ENCODE measurements at regions not wholly inside any gene's neighbourhood (a gene's known extent, or its start where the extent isn't known, plus 50 kb on each side); places are given as distances from the start of the nearest gene placed in this dataset.
"Not testable (repeated sequence)": the region's sequence is repeated elsewhere in the genome, so short reads cannot be mapped to it uniquely, and the experiment has no call there.

DNA sequence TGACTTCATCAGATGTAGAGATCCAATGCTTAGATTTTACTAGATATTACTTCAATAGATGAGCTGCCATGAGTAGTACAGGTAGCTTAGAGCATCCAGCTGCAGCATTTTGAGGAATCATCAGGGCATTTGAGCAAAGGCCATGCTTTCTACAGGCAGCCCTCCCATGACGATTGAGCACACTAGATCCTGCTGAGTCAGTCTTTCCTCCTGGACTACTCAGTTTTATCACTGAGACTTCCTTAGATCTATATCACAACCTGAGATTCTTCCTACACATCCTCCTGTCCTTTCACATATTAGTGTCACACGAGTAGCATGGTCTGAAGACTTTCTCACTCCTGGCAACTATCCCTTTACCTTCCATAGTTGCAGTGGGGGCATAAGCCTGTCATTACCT, 1401.8 kb downstream of the FSCB start:
- H3K36me3 Mint-ChIP-seq (ENCODE audit: unreplicated experiment), result no peaks in the 10 kb centered on the region
- H3K4me1 Mint-ChIP-seq (ENCODE audit: low read depth, unreplicated experiment), result no peaks in the 10 kb centered on the region
- H3K4me3 Mint-ChIP-seq (ENCODE audit: unreplicated experiment), result no peak overlapping the region
- no peak for DNase-seq
- no peaks in the 10 kb centered on the region for H3K27me3 Mint-ChIP-seq (ENCODE audit: unreplicated experiment)
- no peak overlapping the region for H3K27ac Mint-ChIP-seq (ENCODE audit: unreplicated experiment)
- TF ChIP-seq, protein P1, sequence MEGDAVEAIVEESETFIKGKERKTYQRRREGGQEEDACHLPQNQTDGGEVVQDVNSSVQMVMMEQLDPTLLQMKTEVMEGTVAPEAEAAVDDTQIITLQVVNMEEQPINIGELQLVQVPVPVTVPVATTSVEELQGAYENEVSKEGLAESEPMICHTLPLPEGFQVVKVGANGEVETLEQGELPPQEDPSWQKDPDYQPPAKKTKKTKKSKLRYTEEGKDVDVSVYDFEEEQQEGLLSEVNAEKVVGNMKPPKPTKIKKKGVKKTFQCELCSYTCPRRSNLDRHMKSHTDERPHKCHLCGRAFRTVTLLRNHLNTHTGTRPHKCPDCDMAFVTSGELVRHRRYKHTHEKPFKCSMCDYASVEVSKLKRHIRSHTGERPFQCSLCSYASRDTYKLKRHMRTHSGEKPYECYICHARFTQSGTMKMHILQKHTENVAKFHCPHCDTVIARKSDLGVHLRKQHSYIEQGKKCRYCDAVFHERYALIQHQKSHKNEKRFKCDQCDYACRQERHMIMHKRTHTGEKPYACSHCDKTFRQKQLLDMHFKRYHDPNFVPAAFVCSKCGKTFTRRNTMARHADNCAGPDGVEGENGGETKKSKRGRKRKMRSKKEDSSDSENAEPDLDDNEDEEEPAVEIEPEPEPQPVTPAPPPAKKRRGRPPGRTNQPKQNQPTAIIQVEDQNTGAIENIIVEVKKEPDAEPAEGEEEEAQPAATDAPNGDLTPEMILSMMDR (IDR thresholded peaks at IDR 0.05; ENCODE audit: partially characterized antibody, unreplicated experiment), result no peak
- H3K9me3 Mint-ChIP-seq (ENCODE audit: unreplicated experiment), result no peaks in the 10 kb centered on the region

DNA sequence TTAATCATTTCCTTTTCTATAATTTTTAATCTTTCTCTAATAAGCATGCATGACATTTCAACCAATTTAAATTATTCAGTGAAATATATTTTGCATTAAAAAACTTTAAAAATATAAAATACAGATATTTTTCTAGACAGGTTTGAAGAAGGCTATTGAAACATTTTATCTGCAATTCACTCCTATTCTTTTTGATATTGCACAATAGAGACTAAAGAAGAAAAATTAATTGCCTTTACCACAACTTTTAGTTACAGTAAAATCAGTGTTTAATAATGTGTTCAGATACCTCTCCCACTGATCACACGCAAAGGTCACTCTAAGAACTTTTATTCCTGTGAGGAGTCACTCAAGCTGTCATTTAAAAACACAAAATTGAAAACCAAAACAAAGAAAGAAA, 1416.7 kb downstream of the FSCB start:
- peaks cover 1% of the 10 kb centered on the region for H3K4me1 Mint-ChIP-seq (ENCODE audit: low read depth, unreplicated experiment)
- H3K4me3 Mint-ChIP-seq (ENCODE audit: unreplicated experiment), result no peak overlapping the region
- DNase-seq, result no peak
- H3K36me3 Mint-ChIP-seq (ENCODE audit: unreplicated experiment), result no peaks in the 10 kb centered on the region
- no peaks in the 10 kb centered on the region for H3K27me3 Mint-ChIP-seq (ENCODE audit: unreplicated experiment)
- TF ChIP-seq, protein P1 (IDR thresholded peaks at IDR 0.05; ENCODE audit: partially characterized antibody, unreplicated experiment), result no peak
- peaks cover 3% of the 10 kb centered on the region for H3K9me3 Mint-ChIP-seq (ENCODE audit: unreplicated experiment)
- no peak overlapping the region for H3K27ac Mint-ChIP-seq (ENCODE audit: unreplicated experiment)

DNA sequence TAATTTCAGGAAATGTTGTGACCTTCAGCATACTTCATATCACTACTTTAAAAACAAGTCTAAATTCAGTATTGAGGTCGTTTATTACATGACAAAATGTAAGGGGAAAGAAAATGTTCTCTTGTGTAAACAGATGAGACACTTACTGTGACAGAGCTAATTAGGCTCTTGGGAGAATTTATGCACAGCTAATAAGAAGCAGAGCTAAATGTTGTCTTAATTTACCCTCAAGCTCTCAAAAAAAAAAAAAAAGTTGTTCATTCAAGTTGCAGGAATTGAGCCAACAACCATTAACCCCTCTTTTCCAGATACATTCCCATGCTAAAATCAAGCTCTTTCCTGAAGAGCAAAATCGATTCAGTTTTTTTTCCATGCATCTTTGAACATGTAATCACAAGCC, 1419.4 kb downstream of the FSCB start:
- no peaks in the 10 kb centered on the region for H3K27me3 Mint-ChIP-seq (ENCODE audit: unreplicated experiment)
- no peaks in the 10 kb centered on the region for H3K36me3 Mint-ChIP-seq (ENCODE audit: unreplicated experiment)
- peaks cover 1% of the 10 kb centered on the region for H3K4me1 Mint-ChIP-seq (ENCODE audit: low read depth, unreplicated experiment)
- TF ChIP-seq, protein P1 (IDR thresholded peaks at IDR 0.05; ENCODE audit: partially characterized antibody, unreplicated experiment), result no peak
- peaks cover 3% of the 10 kb centered on the region for H3K9me3 Mint-ChIP-seq (ENCODE audit: unreplicated experiment)
- H3K27ac Mint-ChIP-seq (ENCODE audit: unreplicated experiment), result no peak overlapping the region
- DNase-seq, result no peak
- no peak overlapping the region for H3K4me3 Mint-ChIP-seq (ENCODE audit: unreplicated experiment)

DNA sequence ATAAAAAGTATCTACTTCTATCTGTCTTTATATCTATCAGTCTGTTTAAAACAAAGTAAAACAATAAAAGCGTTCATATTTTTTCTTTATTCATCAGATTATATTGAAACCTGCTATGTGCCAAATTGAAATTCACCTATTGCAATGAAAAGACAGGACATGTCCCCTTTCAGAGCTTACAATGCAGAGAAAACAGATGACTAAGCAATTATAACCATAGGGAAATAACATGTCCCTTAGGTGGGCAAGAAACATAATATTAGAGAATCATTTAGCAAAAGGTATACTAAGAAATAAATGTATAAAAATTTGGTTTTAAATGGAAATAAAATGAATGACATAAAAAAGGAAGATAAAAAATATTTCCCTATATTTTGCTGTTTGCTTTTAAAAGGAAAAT, 1421.3 kb downstream of the FSCB start:
- Mint-ChIP-seq H3K4me1 (ENCODE audit: low read depth, unreplicated experiment) (peaks cover 1% of the 10 kb centered on the region), H3K27ac (ENCODE audit: unreplicated experiment) (no peak overlapping the region), H3K9me3 (ENCODE audit: unreplicated experiment) (peaks cover 3% of the 10 kb centered on the region), H3K36me3 (ENCODE audit: unreplicated experiment) (no peaks in the 10 kb centered on the region), H3K4me3 (ENCODE audit: unreplicated experiment) (no peak overlapping the region), H3K27me3 (ENCODE audit: unreplicated experiment) (no peaks in the 10 kb centered on the region)
- TF ChIP-seq, protein P1 (IDR thresholded peaks at IDR 0.05; ENCODE audit: partially characterized antibody, unreplicated experiment), result no peak
- no peak for DNase-seq

DNA sequence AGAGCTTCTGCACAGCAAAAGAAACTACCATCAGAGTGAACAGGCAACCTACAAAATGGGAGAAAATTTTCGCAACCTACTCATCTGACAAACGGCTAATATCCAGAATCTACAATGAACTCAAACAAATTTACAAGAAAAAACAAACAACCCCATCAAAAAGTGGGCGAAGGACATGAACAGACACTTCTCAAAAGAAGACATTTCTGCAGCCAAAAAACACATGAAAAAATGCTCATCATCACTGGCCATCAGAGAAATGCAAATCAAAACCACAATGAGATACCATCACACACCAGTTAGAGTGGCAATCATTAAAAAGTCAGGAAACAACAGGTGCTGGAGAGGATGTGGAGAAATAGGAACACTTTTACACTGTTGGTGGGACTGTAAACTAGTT, 1439.7 kb downstream of the FSCB start:
- H3K4me1 Mint-ChIP-seq (ENCODE audit: low read depth, unreplicated experiment); H3K4me3 Mint-ChIP-seq (ENCODE audit: unreplicated experiment); H3K36me3 Mint-ChIP-seq (ENCODE audit: unreplicated experiment); H3K27me3 Mint-ChIP-seq (ENCODE audit: unreplicated experiment); H3K9me3 Mint-ChIP-seq (ENCODE audit: unreplicated experiment); H3K27ac Mint-ChIP-seq (ENCODE audit: unreplicated experiment); DNase-seq: not testable (repeated sequence)

DNA sequence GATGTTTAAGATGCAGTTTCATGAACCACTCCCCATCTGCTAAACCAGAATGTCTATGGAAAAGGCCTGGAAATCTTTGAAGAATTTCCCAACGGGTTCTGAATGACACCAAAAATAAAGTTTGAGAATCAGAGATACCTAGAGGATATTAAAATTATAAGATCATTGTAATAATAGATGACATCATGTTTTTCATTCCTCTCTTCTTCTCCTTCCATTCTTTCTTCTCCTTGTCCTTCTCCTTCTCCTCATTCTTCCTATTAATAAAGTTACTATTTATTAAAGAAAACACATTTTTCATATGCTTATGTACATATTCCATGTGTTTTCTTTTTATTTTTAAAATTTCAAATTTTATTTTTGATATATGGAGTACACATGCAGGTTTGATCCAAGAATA, 1449.4 kb downstream of the LRFN5 start:
- Mint-ChIP-seq H3K27me3 (ENCODE audit: unreplicated experiment) (no peaks in the 10 kb centered on the region), H3K27ac (ENCODE audit: unreplicated experiment) (no peak overlapping the region)
- TF ChIP-seq, protein P1 (IDR thresholded peaks at IDR 0.05; ENCODE audit: partially characterized antibody, unreplicated experiment), result no peak

More for the DNA sequence above, 1449.4 kb downstream of the LRFN5 start:
- H3K4me1 Mint-ChIP-seq (ENCODE audit: low read depth, unreplicated experiment), result no peaks in the 10 kb centered on the region
- no peak for DNase-seq
- no peak overlapping the region for H3K4me3 Mint-ChIP-seq (ENCODE audit: unreplicated experiment)
- no peaks in the 10 kb centered on the region for H3K36me3 Mint-ChIP-seq (ENCODE audit: unreplicated experiment)
- no peaks in the 10 kb centered on the region for H3K9me3 Mint-ChIP-seq (ENCODE audit: unreplicated experiment)
